CD4-positive, alpha-beta T cell treated with Interleukin-21 for 1 hour (primary cell): ENCODE measurements at regions not wholly inside any gene's neighbourhood (a gene's known extent, or its start where the extent isn't known, plus 50 kb on each side); places are given as distances from the start of the nearest gene placed in this dataset.

Experiments
- DNase-seq: peaks from one replicate; pipeline ENCODE4 v3.0.0-alpha.2; 2020

- DNase-seq: no peak
These were observed 113.6 kb downstream of the LSMEM1 start for GRCh38 chr7:112594397-112594796.

GRCh38 chr7:112596260-112596659 is 115.5 kb downstream of the LSMEM1 start:
- no peak for DNase-seq

GRCh38 chr7:112596981-112597380 is 116.2 kb downstream of the LSMEM1 start:
- no peak for DNase-seq

- no peak for DNase-seq
These were observed 122.9 kb downstream of the LSMEM1 start for GRCh38 chr7:112603673-112604072.

- DNase-seq: no peak
These were observed 129.8 kb downstream of the LSMEM1 start for GRCh38 chr7:112610636-112611035.

GRCh38 chr7:112615701-112616100 is 134.9 kb downstream of the LSMEM1 start:
- DNase-seq: no peak

GRCh38 chr7:112616295-112616694 is 135.5 kb downstream of the LSMEM1 start:
- DNase-seq: no peak

GRCh38 chr7:112619343-112619742 is 138.6 kb downstream of the LSMEM1 start:
- no peak for DNase-seq

GRCh38 chr7:112622159-112622715 is 141.4 kb downstream of the LSMEM1 start:
- DNase-seq: no peak

- DNase-seq: no peak
These were observed 143.6 kb downstream of the LSMEM1 start for GRCh38 chr7:112624416-112624815.

- DNase-seq: no peak
These were observed 149.8 kb downstream of the LSMEM1 start for GRCh38 chr7:112630565-112630964.

GRCh38 chr7:112634107-112634506 is 153.3 kb downstream of the LSMEM1 start:
- DNase-seq: no peak

GRCh38 chr7:112635742-112636141 is 154.5 kb downstream of the TMEM168 start:
- DNase-seq: no peak

GRCh38 chr7:112638675-112639400 is 151.4 kb downstream of the TMEM168 start:
- no peak for DNase-seq

GRCh38 chr7:112640685-112641084 is 149.5 kb downstream of the TMEM168 start:
- DNase-seq: no peak

GRCh38 chr7:112646783-112647182 is 143.4 kb downstream of the TMEM168 start:
- no peak for DNase-seq

GRCh38 chr7:112648781-112649180 is 141.4 kb downstream of the TMEM168 start:
- DNase-seq: no peak

- no peak for DNase-seq
These were observed 140.6 kb downstream of the TMEM168 start for GRCh38 chr7:112649560-112649959.

GRCh38 chr7:112654322-112655216 is 135.6 kb downstream of the TMEM168 start:
- no peak for DNase-seq

GRCh38 chr7:112665709-112666108 is 124.5 kb downstream of the TMEM168 start:
- DNase-seq: no peak

GRCh38 chr7:112668561-112668960 is 121.6 kb downstream of the TMEM168 start:
- DNase-seq: no peak

- DNase-seq: no peak
These were observed 120.9 kb downstream of the TMEM168 start for GRCh38 chr7:112669306-112669705.

GRCh38 chr7:112670193-112670592 is 120.0 kb downstream of the TMEM168 start:
- no peak for DNase-seq

- DNase-seq: no peak
These were observed 111.6 kb downstream of the TMEM168 start for GRCh38 chr7:112678626-112679025.
